ENCODE measurements at regions not wholly inside any gene's neighbourhood (a gene's known extent, or its start where the extent isn't known, plus 50 kb on each side); places are given as distances from the start of the nearest gene placed in this dataset.

DNA sequence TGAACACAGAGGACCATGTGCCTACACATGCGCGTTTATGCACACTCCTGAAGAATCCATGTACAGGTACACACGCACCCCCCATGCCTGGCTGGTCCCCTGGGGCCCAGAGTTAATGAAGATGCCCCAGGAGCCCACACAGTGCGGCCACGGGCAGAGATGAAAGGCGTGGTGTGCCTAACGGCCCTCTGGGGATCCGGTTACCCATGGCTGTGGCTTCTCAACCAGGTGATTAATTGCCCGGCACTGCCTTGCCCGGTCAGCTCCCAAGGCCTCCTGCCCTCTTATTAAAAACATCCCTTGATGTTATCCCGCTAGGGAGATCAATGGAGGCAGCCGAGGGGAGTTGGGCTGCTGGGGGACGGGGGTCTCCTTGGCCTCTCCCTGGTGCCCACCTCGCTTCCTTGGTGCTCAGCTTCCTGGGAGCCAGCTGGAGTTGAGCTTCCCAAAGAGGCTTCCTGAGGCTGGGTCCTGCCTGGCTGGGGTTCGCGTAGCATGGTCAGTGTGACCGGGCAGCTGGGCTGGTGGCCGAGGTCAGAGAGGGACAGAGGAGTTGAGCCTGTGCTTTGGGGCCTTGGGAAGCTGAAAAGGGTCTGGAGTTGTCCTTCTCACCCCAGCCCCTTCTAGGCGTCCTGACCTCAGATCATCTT, 75.0 kb upstream of the WNT4 start:
- ATAC-seq, result no peak
- no peak overlapping the region for H3K27ac Mint-ChIP-seq

DNA sequence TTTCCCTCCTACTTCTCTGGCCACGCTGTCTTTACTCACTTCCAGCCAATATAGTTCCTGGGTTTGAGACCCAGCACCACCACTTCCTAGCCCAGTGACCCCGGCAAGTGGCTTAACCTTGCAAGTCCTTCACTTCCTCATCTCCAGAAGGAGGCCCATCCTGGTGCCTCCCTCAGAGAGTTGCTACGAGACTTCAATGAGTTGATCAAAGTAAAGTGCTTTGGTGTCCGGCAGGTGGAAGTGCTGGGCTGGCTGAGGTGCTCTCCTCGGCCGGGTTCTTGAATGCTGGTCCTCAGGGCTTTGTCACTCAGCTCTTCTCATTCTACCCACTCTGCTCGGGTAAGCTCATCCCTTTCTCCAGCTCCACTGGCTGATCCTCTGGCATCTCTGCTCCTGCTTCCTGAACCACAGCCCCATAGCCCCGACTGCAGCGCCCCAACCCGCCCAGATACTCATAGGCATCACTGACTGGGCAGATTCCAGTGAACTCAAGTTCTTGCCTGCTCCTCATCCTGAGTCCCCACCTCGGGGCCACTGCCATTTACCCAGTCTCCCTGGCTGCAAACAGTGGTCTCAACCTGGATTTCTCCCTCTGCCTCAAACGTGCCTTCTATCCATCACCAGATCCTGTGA, 75.8 kb upstream of the WNT4 start:
- DNase-seq (ENCODE audit: low spot score), result no peak
- no peak overlapping the region for H3K27ac ChIP-seq (ENCODE audit: low read depth)
- no peaks in the 10 kb centered on the region for H3F3A ChIP-seq (replicated peaks; ENCODE audit: low read depth)
- Mint-ChIP-seq H3K4me1 (no peaks in the 10 kb centered on the region), H3K9me3 (no peaks in the 10 kb centered on the region), H3K36me3 (ENCODE audit: low read depth) (no peaks in the 10 kb centered on the region), H3K4me3 (no peak overlapping the region), H3K27ac (no peak overlapping the region), H3K27me3 (ENCODE audit: insufficient read depth, low read depth, poor library complexity) (no peaks in the 10 kb centered on the region)
- no peaks in the 10 kb centered on the region for H4K20me1 ChIP-seq (replicated peaks; ENCODE audit: insufficient read depth)
- no peak for ATAC-seq
- H3K4me2 ChIP-seq, result no peak overlapping the region
- no peaks in the 10 kb centered on the region for H3K36me3 ChIP-seq (ENCODE audit: insufficient read depth)
- no peak overlapping the region for H3K4me3 ChIP-seq
- no peaks in the 10 kb centered on the region for H3K4me1 ChIP-seq (ENCODE audit: insufficient read depth)
- H2AFZ ChIP-seq, result no peak overlapping the region
- no peaks in the 10 kb centered on the region for H3K9me2 ChIP-seq (ENCODE audit: insufficient read depth)
- H3K27me3 ChIP-seq (ENCODE audit: insufficient read depth), result no peaks in the 10 kb centered on the region
- no peaks in the 10 kb centered on the region for H3K79me2 ChIP-seq (replicated peaks; ENCODE audit: insufficient read depth)
- TF ChIP-seq JUNB (IDR thresholded peaks at IDR 0.05; ENCODE audit: unreplicated experiment), result no peak
- TF ChIP-seq NANOG (IDR thresholded peaks at IDR 0.05; ENCODE audit: borderline replicate concordance), result no peak
- TF ChIP-seq POLR2AphosphoS5 (IDR thresholded peaks at IDR 0.05; ENCODE audit: low read depth), result no peak
- TF ChIP-seq EZH2 (IDR thresholded peaks at IDR 0.05; ENCODE audit: low read depth, unreplicated experiment), result no peak
- TF ChIP-seq, protein P1, sequence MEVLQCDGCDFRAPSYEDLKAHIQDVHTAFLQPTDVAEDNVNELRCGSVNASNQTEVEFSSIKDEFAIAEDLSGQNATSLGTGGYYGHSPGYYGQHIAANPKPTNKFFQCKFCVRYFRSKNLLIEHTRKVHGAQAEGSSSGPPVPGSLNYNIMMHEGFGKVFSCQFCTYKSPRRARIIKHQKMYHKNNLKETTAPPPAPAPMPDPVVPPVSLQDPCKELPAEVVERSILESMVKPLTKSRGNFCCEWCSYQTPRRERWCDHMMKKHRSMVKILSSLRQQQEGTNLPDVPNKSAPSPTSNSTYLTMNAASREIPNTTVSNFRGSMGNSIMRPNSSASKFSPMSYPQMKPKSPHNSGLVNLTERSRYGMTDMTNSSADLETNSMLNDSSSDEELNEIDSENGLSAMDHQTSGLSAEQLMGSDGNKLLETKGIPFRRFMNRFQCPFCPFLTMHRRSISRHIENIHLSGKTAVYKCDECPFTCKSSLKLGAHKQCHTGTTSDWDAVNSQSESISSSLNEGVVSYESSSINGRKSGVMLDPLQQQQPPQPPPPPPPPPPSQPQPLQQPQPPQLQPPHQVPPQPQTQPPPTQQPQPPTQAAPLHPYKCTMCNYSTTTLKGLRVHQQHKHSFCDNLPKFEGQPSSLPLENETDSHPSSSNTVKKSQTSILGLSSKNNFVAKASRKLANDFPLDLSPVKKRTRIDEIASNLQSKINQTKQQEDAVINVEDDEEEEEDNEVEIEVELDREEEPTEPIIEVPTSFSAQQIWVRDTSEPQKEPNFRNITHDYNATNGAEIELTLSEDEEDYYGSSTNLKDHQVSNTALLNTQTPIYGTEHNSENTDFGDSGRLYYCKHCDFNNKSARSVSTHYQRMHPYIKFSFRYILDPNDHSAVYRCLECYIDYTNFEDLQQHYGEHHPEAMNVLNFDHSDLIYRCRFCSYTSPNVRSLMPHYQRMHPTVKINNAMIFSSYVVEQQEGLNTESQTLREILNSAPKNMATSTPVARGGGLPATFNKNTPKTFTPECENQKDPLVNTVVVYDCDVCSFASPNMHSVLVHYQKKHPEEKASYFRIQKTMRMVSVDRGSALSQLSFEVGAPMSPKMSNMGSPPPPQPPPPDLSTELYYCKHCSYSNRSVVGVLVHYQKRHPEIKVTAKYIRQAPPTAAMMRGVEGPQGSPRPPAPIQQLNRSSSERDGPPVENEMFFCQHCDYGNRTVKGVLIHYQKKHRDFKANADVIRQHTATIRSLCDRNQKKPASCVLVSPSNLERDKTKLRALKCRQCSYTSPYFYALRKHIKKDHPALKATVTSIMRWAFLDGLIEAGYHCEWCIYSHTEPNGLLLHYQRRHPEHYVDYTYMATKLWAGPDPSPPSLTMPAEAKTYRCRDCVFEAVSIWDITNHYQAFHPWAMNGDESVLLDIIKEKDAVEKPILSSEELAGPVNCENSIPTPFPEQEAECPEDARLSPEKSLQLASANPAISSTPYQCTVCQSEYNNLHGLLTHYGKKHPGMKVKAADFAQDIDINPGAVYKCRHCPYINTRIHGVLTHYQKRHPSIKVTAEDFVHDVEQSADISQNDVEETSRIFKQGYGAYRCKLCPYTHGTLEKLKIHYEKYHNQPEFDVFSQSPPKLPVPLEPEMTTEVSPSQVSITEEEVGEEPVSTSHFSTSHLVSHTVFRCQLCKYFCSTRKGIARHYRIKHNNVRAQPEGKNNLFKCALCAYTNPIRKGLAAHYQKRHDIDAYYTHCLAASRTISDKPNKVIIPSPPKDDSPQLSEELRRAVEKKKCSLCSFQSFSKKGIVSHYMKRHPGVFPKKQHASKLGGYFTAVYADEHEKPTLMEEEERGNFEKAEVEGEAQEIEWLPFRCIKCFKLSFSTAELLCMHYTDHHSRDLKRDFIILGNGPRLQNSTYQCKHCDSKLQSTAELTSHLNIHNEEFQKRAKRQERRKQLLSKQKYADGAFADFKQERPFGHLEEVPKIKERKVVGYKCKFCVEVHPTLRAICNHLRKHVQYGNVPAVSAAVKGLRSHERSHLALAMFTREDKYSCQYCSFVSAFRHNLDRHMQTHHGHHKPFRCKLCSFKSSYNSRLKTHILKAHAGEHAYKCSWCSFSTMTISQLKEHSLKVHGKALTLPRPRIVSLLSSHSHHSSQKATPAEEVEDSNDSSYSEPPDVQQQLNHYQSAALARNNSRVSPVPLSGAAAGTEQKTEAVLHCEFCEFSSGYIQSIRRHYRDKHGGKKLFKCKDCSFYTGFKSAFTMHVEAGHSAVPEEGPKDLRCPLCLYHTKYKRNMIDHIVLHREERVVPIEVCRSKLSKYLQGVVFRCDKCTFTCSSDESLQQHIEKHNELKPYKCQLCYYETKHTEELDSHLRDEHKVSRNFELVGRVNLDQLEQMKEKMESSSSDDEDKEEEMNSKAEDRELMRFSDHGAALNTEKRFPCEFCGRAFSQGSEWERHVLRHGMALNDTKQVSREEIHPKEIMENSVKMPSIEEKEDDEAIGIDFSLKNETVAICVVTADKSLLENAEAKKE (CRISPR knock-in tag; IDR thresholded peaks at IDR 0.05), result no peak
- no peak for TF ChIP-seq ZNF114 (CRISPR knock-in tag; IDR thresholded peaks at IDR 0.05)
- TF ChIP-seq STAT1 (IDR thresholded peaks at IDR 0.05; ENCODE audit: unreplicated experiment), result no peak

More for the DNA sequence above, 75.0 kb upstream of the WNT4 start:
- H3K9me2 ChIP-seq (ENCODE audit: insufficient read depth), result no peaks in the 10 kb centered on the region
- H3K4me3 ChIP-seq, result no peak overlapping the region
- H3K79me2 ChIP-seq (replicated peaks; ENCODE audit: insufficient read depth), result no peaks in the 10 kb centered on the region
- H3K27ac ChIP-seq (ENCODE audit: low read depth), result no peak overlapping the region
- no peaks in the 10 kb centered on the region for H3F3A ChIP-seq (replicated peaks; ENCODE audit: low read depth)
- no peaks in the 10 kb centered on the region for H3K27me3 ChIP-seq (ENCODE audit: insufficient read depth)
- H2AFZ ChIP-seq, result no peak overlapping the region
- TF ChIP-seq, protein P2, sequence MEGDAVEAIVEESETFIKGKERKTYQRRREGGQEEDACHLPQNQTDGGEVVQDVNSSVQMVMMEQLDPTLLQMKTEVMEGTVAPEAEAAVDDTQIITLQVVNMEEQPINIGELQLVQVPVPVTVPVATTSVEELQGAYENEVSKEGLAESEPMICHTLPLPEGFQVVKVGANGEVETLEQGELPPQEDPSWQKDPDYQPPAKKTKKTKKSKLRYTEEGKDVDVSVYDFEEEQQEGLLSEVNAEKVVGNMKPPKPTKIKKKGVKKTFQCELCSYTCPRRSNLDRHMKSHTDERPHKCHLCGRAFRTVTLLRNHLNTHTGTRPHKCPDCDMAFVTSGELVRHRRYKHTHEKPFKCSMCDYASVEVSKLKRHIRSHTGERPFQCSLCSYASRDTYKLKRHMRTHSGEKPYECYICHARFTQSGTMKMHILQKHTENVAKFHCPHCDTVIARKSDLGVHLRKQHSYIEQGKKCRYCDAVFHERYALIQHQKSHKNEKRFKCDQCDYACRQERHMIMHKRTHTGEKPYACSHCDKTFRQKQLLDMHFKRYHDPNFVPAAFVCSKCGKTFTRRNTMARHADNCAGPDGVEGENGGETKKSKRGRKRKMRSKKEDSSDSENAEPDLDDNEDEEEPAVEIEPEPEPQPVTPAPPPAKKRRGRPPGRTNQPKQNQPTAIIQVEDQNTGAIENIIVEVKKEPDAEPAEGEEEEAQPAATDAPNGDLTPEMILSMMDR (conservative IDR thresholded peaks at IDR 0.05; ENCODE audit: low read depth in 2 of 2), result no peak
- no peak for TF ChIP-seq STAT1 (IDR thresholded peaks at IDR 0.05; ENCODE audit: unreplicated experiment)
- TF ChIP-seq ZNF114 (CRISPR knock-in tag; IDR thresholded peaks at IDR 0.05), result no peak
- no peak for TF ChIP-seq NANOG (IDR thresholded peaks at IDR 0.05; ENCODE audit: borderline replicate concordance)
- no peaks in the 10 kb centered on the region for H3K4me1 ChIP-seq (ENCODE audit: insufficient read depth)
- Mint-ChIP-seq H3K9me3 (no peaks in the 10 kb centered on the region), H3K4me1 (no peaks in the 10 kb centered on the region), H3K27me3 (ENCODE audit: insufficient read depth, low read depth, poor library complexity) (no peaks in the 10 kb centered on the region), H3K36me3 (ENCODE audit: low read depth) (no peaks in the 10 kb centered on the region), H3K4me3 (no peak overlapping the region)
- no peak overlapping the region for H3K4me2 ChIP-seq
- DNase-seq (ENCODE audit: low spot score), result no peak
- H4K20me1 ChIP-seq (replicated peaks; ENCODE audit: insufficient read depth), result no peaks in the 10 kb centered on the region
- H3K36me3 ChIP-seq (ENCODE audit: insufficient read depth), result no peaks in the 10 kb centered on the region
